ENCODE measurements at regions not wholly inside any gene's neighbourhood (a gene's known extent, or its start where the extent isn't known, plus 50 kb on each side); places are given as distances from the start of the nearest gene placed in this dataset.
"Not testable (repeated sequence)": the region's sequence is repeated elsewhere in the genome, so short reads cannot be mapped to it uniquely, and the experiment has no call there.

- DNase-seq, result no peak
Observed at GRCh38 chr6:85278466-85279035, 171.3 kb upstream of the NT5E start.

GRCh38 chr6:85276026-85276425 lies 173.9 kb upstream of the NT5E start:
- not testable (repeated sequence) for DNase-seq

- no peak for DNase-seq
Observed at GRCh38 chr6:85275338-85275985, 174.4 kb upstream of the NT5E start.

- no peak for DNase-seq
Observed at GRCh38 chr6:85273870-85274269, 176.0 kb upstream of the NT5E start.

GRCh38 chr6:85273046-85273445 lies 176.8 kb upstream of the NT5E start:
- no peak for DNase-seq

- DNase-seq, result no peak
Observed at GRCh38 chr6:85272592-85272991, 177.3 kb upstream of the NT5E start.

GRCh38 chr6:85262621-85263020 lies 187.3 kb upstream of the NT5E start:
- no peak for DNase-seq

- DNase-seq, result no peak
Observed at GRCh38 chr6:85261271-85261670, 188.6 kb upstream of the NT5E start.

GRCh38 chr6:85255661-85256060 lies 194.2 kb upstream of the NT5E start:
- no peak for DNase-seq

GRCh38 chr6:85252552-85252951 lies 197.3 kb upstream of the NT5E start:
- DNase-seq, result no peak

GRCh38 chr6:85252085-85252484 lies 197.8 kb upstream of the NT5E start:
- DNase-seq, result no peak

- no peak for DNase-seq
Observed at GRCh38 chr6:85251300-85251699, 198.6 kb upstream of the NT5E start.

- DNase-seq, result no peak
Observed at GRCh38 chr6:85250586-85251220, 199.2 kb upstream of the NT5E start.

- DNase-seq, result no peak
Observed at GRCh38 chr6:85245004-85245403, 204.9 kb upstream of the NT5E start.

- DNase-seq, result no peak
Observed at GRCh38 chr6:85241498-85242052, 208.3 kb upstream of the NT5E start.

- no peak for DNase-seq
Observed at GRCh38 chr6:85240787-85241385, 209.0 kb upstream of the NT5E start.

GRCh38 chr6:85237478-85237877 lies 212.4 kb upstream of the NT5E start:
- DNase-seq, result no peak

- no peak for DNase-seq
Observed at GRCh38 chr6:85236636-85237035, 213.2 kb upstream of the NT5E start.

GRCh38 chr6:85227345-85227744 lies 222.5 kb upstream of the NT5E start:
- DNase-seq, result not testable (repeated sequence)

GRCh38 chr6:85212794-85213193 lies 237.1 kb upstream of the NT5E start:
- DNase-seq, result not testable (repeated sequence)

- DNase-seq, result no peak
Observed at GRCh38 chr6:85195243-85195642, 254.6 kb upstream of the NT5E start.

- DNase-seq, result no peak
Observed at GRCh38 chr6:85193339-85193738, 256.5 kb upstream of the NT5E start.

GRCh38 chr6:85192596-85192995 lies 257.3 kb upstream of the NT5E start:
- DNase-seq, result no peak

GRCh38 chr6:85192186-85192585 lies 257.7 kb upstream of the NT5E start:
- no peak for DNase-seq

Data from NCI-H2081 treated with DMSO at 0.1 percent for 48 hours (cell line).